Retinal pigment epithelial cell (primary cell): ENCODE measurements at regions not wholly inside any gene's neighbourhood (a gene's known extent, or its start where the extent isn't known, plus 50 kb on each side); places are given as distances from the start of the nearest gene placed in this dataset.
"Not testable (repeated sequence)": the region's sequence is repeated elsewhere in the genome, so short reads cannot be mapped to it uniquely, and the experiment has no call there.

Experiments used
- DNase-seq: peaks from one replicate; pipeline ENCODE4 v3.0.0-alpha.2; 2010; ENCODE audit warnings: low read depth
- H3K4me3 ChIP-seq: 2 replicates; pipeline ENCODE4 v1.5.1; 2011; ENCODE audit warnings: mild to moderate bottlenecking, low read length, control low read depth, moderate library complexity

- not testable (repeated sequence) for H3K4me3 ChIP-seq, DNase-seq
These were observed 289.4 kb downstream of the CNTNAP3B start for GRCh38 chr9:41839786-41840185.

DNA sequence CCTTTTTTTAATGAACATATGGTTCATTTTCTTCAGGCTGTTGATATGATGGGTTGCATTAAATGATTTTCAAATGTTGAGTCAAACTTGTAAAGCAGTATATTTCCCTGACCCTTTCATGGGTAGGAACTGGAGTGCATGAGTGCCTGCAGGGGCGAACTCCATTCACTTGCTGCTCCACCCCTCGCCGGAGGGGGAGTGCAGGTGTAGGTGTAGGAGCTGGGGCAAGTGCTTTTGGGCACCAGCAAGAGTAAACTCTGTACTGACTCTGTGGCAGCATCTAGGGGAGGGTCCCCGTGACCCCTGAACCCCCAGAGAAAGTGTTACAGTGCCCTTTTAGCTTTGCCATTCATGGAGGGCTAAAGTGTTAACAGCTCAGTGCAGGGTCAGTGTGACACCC lies 290.3 kb downstream of the CNTNAP3B start:
- not testable (repeated sequence) for DNase-seq, H3K4me3 ChIP-seq

DNA sequence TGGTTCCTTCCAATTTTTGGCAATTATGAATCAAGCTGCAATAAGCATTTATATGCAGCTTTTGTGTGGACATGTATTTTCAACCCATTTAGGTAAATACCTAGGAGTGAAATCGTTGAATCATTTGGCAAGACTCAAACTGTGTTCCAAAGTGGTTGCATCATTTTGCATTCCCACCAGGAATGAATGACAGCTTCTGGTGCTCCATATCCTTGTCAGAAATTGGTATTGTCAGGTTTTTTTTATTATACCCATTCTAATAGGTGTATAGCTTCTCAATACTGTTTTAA lies 290.7 kb downstream of the CNTNAP3B start:
- H3K4me3 ChIP-seq, DNase-seq: not testable (repeated sequence)

DNA sequence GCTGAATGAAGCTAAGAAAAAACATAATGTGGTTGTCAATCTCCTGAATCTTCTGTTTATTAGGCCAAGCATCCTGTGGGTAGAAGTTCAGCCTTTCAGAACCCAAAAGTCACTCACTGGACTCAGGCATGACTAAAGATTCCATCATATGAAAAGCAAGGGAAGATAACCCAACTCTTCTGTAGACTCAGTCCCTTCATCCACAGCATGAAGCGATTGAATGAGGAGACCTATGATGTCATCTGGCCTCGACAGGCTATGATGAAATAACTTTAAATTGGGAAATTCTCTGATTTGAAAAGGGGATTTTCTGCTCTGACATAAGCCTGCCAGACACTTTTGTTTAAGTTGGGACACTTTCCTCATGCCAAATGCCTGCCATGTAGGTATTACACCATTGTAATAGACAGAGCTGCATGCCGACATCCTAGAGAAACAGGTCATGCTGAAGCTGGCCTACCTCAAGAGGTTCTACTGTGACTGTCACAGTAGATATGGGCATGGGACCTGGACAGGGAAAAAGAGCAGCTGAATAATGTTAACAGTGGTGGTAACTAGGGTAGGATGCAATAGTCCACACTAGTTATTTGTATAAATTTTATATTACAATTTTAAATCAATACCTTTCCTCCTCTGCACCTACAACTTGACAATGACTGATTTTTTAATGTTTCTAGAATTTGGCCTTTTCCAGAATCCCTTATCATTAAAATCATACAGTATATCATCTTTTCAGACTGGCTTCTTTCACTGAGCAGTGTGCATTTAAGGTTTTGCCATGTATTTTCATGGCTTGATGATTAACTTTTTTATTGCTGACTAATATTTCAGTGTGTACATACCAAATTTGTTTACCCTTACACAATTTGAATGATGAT lies 291.3 kb downstream of the CNTNAP3B start:
- not testable (repeated sequence) for H3K4me3 ChIP-seq

DNA sequence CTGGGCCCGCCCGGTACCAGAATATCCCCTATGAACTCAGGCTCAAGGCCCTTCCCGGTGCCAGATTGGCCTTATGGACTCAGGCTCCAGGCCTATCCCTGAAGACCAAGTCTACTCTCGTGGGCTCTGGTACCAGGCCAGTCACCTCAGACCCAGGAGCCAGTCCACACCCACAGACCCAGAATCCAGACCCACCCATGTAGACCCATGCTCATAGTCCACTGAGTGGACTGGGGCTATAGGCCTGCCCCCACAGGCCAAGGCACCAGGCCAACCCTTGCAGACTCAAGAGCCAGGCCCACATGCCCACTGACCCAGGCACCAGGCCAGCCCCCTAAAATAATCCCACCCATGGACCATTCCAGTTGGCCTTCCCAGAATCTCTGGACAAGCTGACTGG lies 296.1 kb downstream of the CNTNAP3B start:
- not testable (repeated sequence) for H3K4me3 ChIP-seq, DNase-seq

More for the DNA sequence above, 291.3 kb downstream of the CNTNAP3B start:
- not testable (repeated sequence) for DNase-seq

- not testable (repeated sequence) for H3K4me3 ChIP-seq, DNase-seq
These were observed 304.5 kb downstream of the CNTNAP3B start for GRCh38 chr9:41824723-41825122.

GRCh38 chr9:41802706-41803105 lies 326.5 kb downstream of the CNTNAP3B start:
- not testable (repeated sequence) for DNase-seq, H3K4me3 ChIP-seq

GRCh38 chr9:41798684-41799083 lies 330.5 kb downstream of the CNTNAP3B start:
- DNase-seq: peak; percentile 2

DNA sequence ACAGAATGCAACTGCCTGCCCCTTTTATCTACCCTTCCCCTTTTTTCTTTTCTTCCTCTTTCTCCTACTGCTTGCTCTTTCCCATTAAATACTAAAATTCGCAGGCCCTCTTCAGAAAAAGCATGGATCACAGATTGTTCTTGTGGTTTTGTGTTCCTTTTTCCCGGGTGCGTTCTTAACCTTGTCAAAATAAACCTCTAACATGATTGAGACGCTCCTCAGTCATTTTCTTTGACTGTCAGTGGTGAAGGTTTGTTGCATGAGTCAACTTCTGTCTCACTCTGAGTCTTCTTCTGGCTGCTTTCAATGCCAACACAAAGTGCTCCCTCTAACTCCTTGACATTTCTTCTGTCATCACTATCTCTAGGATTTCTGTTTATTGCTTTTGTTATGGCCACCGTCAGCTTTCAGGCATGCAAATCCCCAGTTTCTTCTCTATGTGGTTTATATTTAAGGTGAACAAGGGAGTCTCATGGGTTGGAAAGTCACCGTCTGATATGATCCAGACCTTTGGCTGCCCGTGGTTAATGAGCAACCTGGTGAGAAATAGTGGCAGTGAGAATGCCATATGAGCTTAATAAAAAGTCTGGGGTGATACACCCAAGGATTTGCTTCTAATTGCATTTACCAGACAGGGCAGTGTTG lies 338.4 kb downstream of the CNTNAP3B start:
- not testable (repeated sequence) for DNase-seq, H3K4me3 ChIP-seq

More at GRCh38 chr9:41798684-41799083, 330.5 kb downstream of the CNTNAP3B start:
- H3K4me3 ChIP-seq: not testable (repeated sequence)

DNA sequence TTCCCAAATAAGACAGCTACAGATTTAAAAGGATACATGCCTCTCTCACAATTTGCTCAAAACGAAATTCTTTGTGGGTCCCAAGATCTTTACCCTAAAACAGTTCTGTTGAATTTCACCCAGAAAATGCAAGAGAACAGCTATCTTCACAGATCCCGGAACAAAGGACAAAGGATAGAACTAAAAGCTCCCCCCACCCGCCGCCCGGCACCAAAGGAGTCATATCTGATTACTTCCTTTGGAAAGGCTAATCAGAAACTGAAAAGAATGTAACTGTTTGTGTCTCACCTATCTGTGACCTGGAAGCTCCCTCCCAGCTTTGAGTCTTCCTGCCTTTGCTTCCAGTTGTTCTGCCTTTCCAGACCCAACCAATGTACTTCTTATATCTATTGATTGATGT lies 339.2 kb downstream of the CNTNAP3B start:
- DNase-seq, H3K4me3 ChIP-seq: not testable (repeated sequence)

- not testable (repeated sequence) for DNase-seq, H3K4me3 ChIP-seq
These were observed 339.8 kb downstream of the CNTNAP3B start for GRCh38 chr9:41789387-41789786.

DNA sequence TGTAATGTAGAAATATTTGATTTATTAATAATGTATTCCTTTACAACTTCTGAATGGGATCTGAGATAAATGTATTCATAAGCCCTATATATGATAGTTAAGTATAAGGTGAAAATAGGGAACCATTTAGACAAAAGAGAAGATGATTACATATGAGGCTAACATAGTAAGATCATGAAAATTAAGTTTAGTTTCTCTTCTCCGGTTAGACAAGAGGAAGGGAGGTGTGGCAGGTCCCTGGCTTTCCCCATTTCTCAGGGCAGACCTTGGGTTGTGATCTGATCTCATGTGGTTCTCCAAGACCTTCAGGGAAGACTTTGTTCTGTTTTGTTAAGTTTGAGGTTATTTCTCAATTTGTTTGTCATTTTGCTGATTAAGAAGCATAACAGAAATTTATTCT lies 341.3 kb downstream of the CNTNAP3B start:
- not testable (repeated sequence) for H3K4me3 ChIP-seq, DNase-seq

GRCh38 chr9:41787270-41787669 lies 342.0 kb downstream of the CNTNAP3B start:
- DNase-seq, H3K4me3 ChIP-seq: not testable (repeated sequence)

DNA sequence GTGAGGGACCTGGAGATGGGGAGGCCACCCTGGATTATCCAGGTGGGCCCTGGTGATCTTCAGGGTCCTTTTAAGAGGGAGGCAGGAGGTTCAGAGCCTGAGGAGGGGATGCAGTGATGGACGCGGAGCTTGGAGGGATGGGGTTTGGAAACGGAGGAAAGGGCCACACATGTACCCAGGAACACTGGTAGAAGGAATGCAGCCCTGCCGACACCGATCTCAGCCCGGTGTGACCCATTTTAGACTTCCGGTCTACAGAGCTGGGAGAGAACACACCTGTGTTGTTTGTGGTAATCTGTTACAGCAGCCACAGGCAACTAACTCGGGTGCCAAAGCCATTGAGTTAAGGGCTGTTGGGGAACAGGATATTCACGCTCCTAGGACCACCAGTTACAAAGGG lies 345.2 kb downstream of the CNTNAP3B start:
- H3K4me3 ChIP-seq, DNase-seq: not testable (repeated sequence)

- H3K4me3 ChIP-seq, DNase-seq: not testable (repeated sequence)
These were observed 346.0 kb downstream of the CNTNAP3B start for GRCh38 chr9:41783070-41783810.

DNA sequence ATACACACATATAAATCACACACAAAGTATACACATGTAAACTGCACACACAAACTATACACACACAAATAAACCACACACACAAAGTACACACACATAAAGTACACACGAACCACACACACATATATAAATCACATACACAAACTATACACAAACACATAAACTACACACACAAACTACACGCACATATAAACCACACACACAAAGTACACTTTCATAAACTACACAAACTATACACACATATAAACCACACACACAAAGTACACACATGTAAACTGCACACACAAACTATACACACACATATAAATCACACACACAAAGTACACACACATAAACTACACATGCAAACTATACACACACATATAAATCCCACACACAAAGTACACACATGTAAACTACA lies 347.3 kb downstream of the CNTNAP3B start:
- not testable (repeated sequence) for H3K4me3 ChIP-seq, DNase-seq

DNA sequence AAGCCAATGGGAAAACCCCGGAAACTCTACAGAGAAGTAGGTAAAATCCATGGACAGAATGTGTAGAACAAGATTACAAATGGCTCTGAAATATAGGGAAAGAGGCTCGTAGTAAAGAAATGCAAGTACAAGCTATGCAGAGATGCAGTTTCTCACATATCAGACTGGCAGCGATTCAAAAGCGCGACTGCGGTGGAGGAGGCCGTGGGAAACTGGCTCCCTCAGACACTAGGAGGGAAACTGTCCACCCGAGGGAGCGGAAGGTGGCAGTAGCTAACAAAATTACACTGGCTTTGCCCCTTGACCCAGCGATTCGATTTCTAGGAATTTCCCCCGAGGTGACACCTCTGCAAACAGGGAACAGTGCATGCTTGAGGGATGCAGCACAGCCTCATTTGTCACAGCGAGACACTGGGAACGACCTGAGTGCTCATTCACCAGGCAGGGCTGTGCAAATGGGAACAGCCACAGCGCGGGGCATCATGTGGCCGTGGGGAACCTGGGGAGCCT lies 349.3 kb downstream of the CNTNAP3B start:
- not testable (repeated sequence) for DNase-seq, H3K4me3 ChIP-seq

DNA sequence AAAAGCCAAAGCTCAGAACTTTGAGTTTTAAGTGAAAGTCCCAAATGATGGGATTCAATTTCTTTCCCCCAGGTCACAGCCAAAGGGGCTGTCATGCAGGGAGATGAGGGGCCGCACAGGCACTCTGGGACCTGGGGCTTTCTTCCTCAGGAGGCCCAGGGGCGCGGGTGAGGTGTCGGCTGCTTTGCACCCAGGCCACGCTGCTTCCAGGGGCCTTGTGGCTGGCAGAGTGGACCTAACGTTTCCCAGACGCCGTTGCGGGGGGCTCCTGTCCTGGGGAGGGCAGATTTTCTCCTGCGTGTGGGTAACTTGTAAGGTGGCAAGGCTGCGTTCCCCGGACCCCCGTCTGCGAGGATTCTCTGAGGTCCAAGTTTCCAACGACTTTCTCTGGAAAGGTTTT lies 350.0 kb downstream of the CNTNAP3B start:
- not testable (repeated sequence) for H3K4me3 ChIP-seq, DNase-seq

DNA sequence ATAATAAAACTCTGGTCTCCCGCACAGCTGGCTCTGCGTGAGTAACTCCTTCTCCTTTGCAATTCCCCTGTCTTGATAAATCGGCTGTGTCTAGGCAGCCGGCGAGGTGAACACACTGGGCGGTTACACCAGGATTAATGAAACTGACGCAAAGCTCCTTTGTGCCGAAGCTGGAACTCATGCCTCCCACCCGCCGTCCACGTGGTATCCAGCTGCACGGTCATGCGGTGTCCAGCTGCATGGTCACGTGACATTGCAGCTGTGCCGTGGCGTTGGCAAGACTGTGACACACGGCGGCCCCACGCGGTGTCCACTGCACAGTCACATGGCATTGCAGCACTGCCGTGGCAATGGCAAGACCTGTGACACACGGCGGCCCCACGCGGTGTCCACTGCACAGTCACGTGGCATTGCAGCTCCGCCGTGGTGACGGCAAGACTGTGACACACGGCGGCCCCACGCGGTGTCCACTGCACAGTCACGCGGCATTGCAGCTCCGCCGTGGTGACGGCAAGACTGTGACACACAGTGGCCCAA lies 350.6 kb downstream of the CNTNAP3B start:
- H3K4me3 ChIP-seq: not testable (repeated sequence)

GRCh38 chr9:41777536-41777935 lies 351.7 kb downstream of the CNTNAP3B start:
- not testable (repeated sequence) for H3K4me3 ChIP-seq, DNase-seq

More for the DNA sequence above, 350.6 kb downstream of the CNTNAP3B start:
- not testable (repeated sequence) for DNase-seq
